ENCODE measurements at regions not wholly inside any gene's neighbourhood (a gene's known extent, or its start where the extent isn't known, plus 50 kb on each side); places are given as distances from the start of the nearest gene placed in this dataset.

- TF ChIP-seq POLR2AphosphoS5 (IDR thresholded peaks at IDR 0.05) (no peak), POLR2A (IDR thresholded peaks at IDR 0.05) (no peak), CTCF (IDR thresholded peaks at IDR 0.05) (no peak)
Measured at GRCh38 chr9:95580812-95581761, 64.3 kb upstream of the PTCH1 start.
